ENCODE measurements at regions not wholly inside any gene's neighbourhood (a gene's known extent, or its start where the extent isn't known, plus 50 kb on each side); places are given as distances from the start of the nearest gene placed in this dataset.

GRCh38 chr11:19578871-19579270, 133.8 kb upstream of the NAV2 start:
- DNase-seq (ENCODE audit: low spot score): no peak
- in situ Hi-C loops (cut with MboI; ENCODE audit: low pct_unique_long_range_greater_than_20kb, low sequenced_read_pairs, unreplicated experiment): no loop called here
- no peak for TF ChIP-seq CTCF (IDR thresholded peaks at IDR 0.05; ENCODE audit: extremely low read depth, insufficient read depth, missing control alignments)

- TF ChIP-seq CTCF (IDR thresholded peaks at IDR 0.05; ENCODE audit: extremely low read depth, insufficient read depth, missing control alignments): no peak
- in situ Hi-C loops (cut with MboI; ENCODE audit: low pct_unique_long_range_greater_than_20kb, low sequenced_read_pairs, unreplicated experiment): no loop called here
- DNase-seq (ENCODE audit: low spot score): no peak
These were observed 134.5 kb upstream of the NAV2 start for GRCh38 chr11:19577976-19578619.

GRCh38 chr11:19577391-19577975, 135.2 kb upstream of the NAV2 start:
- TF ChIP-seq CTCF (IDR thresholded peaks at IDR 0.05; ENCODE audit: extremely low read depth, insufficient read depth, missing control alignments): no peak
- in situ Hi-C loops (cut with MboI; ENCODE audit: low pct_unique_long_range_greater_than_20kb, low sequenced_read_pairs, unreplicated experiment): no loop called here
- DNase-seq (ENCODE audit: low spot score): no peak

GRCh38 chr11:19576903-19577302, 135.7 kb upstream of the NAV2 start:
- no peak for TF ChIP-seq CTCF (IDR thresholded peaks at IDR 0.05; ENCODE audit: extremely low read depth, insufficient read depth, missing control alignments)
- in situ Hi-C loops (cut with MboI; ENCODE audit: low pct_unique_long_range_greater_than_20kb, low sequenced_read_pairs, unreplicated experiment): no loop called here
- no peak for DNase-seq (ENCODE audit: low spot score)

- DNase-seq (ENCODE audit: low spot score): no peak
- no peak for TF ChIP-seq CTCF (IDR thresholded peaks at IDR 0.05; ENCODE audit: extremely low read depth, insufficient read depth, missing control alignments)
- in situ Hi-C loops (cut with MboI; ENCODE audit: low pct_unique_long_range_greater_than_20kb, low sequenced_read_pairs, unreplicated experiment): no loop called here
These were observed 136.6 kb upstream of the NAV2 start for GRCh38 chr11:19576054-19576453.

GRCh38 chr11:19574916-19575315, 137.7 kb upstream of the NAV2 start:
- in situ Hi-C loops (cut with MboI; ENCODE audit: low pct_unique_long_range_greater_than_20kb, low sequenced_read_pairs, unreplicated experiment): loop anchor here (25.0 kb wide), 1 partner anchor 513 kb away; the partner anchor contains the start of gene MRGPRX2
- no peak for DNase-seq (ENCODE audit: low spot score)
- no peak for TF ChIP-seq CTCF (IDR thresholded peaks at IDR 0.05; ENCODE audit: extremely low read depth, insufficient read depth, missing control alignments)
